Glomerular endothelial cell (primary cell): ENCODE measurements at regions not wholly inside any gene's neighbourhood (a gene's known extent, or its start where the extent isn't known, plus 50 kb on each side); places are given as distances from the start of the nearest gene placed in this dataset.
"Not testable (repeated sequence)": the region's sequence is repeated elsewhere in the genome, so short reads cannot be mapped to it uniquely, and the experiment has no call there.

ENCODE experiments used
- DNase-seq: peaks from one replicate; pipeline ENCODE4 v3.0.0-alpha.2; 2011; ENCODE audit warnings: low read depth, low spot score; ENCODE audit errors: extremely low read depth

GRCh38 chr14:87261621-87262020, 731.4 kb downstream of the GALC start:
- DNase-seq = no peak

- DNase-seq = no peak
Observed at GRCh38 chr14:87260460-87260859, 732.5 kb downstream of the GALC start.

- DNase-seq = no peak
Observed at GRCh38 chr14:87257421-87257820, 735.6 kb downstream of the GALC start.

- DNase-seq = no peak
Observed at GRCh38 chr14:87255058-87255457, 737.9 kb downstream of the GALC start.

GRCh38 chr14:87254331-87254874, 738.6 kb downstream of the GALC start:
- DNase-seq = no peak

GRCh38 chr14:87253791-87254190, 739.2 kb downstream of the GALC start:
- DNase-seq = not testable (repeated sequence)

GRCh38 chr14:87252103-87252502, 740.9 kb downstream of the GALC start:
- no peak for DNase-seq

- no peak for DNase-seq
Observed at GRCh38 chr14:87251011-87251410, 742.0 kb downstream of the GALC start.

GRCh38 chr14:87241018-87241768, 751.8 kb downstream of the GALC start:
- no peak for DNase-seq

GRCh38 chr14:87240319-87240718, 752.7 kb downstream of the GALC start:
- not testable (repeated sequence) for DNase-seq

GRCh38 chr14:87233806-87234384, 759.1 kb downstream of the GALC start:
- no peak for DNase-seq

GRCh38 chr14:87233266-87233665, 759.7 kb downstream of the GALC start:
- no peak for DNase-seq

GRCh38 chr14:87231336-87232026, 761.5 kb downstream of the GALC start:
- DNase-seq = no peak

GRCh38 chr14:87230726-87231125, 762.3 kb downstream of the GALC start:
- DNase-seq = no peak

GRCh38 chr14:87229131-87229530, 763.9 kb downstream of the GALC start:
- no peak for DNase-seq

- DNase-seq = no peak
Observed at GRCh38 chr14:87217023-87217422, 776.0 kb downstream of the GALC start.

- DNase-seq = no peak
Observed at GRCh38 chr14:87214558-87214957, 778.4 kb downstream of the GALC start.

- DNase-seq = no peak
Observed at GRCh38 chr14:87207756-87208155, 785.2 kb downstream of the GALC start.

GRCh38 chr14:87205811-87206210, 787.2 kb downstream of the GALC start:
- DNase-seq = no peak

GRCh38 chr14:87203346-87203745, 789.6 kb downstream of the GALC start:
- DNase-seq = no peak

GRCh38 chr14:87199381-87199780, 793.6 kb downstream of the GALC start:
- DNase-seq = no peak

- DNase-seq = no peak
Observed at GRCh38 chr14:87196436-87196835, 796.5 kb downstream of the GALC start.
